H1 (cell line): ENCODE measurements at regions not wholly inside any gene's neighbourhood (a gene's known extent, or its start where the extent isn't known, plus 50 kb on each side); places are given as distances from the start of the nearest gene placed in this dataset.

Experiments used
- CTCF ChIA-PET: fragments of 300-600 bp; sonication (Branson Sonifier 250); formaldehyde crosslinking; loops from one replicate; lab custom pipeline; 2021; ENCODE audit not compliant: partially characterized antibody; lab: Charles Lee
- POLR2A ChIA-PET: fragments of 300-600 bp; sonication (Branson Sonifier 250); formaldehyde crosslinking; loops from one replicate; lab custom pipeline; 2021; ENCODE audit warnings: inconsistent platforms; ENCODE audit not compliant: partially characterized antibody; lab: Charles Lee
- DNase-seq, 2 experiments: peaks; one replicate each; pipeline versions ENCODE4 v3.0.0 to v3.0.0-alpha.2; 2010 to 2022; ENCODE audit warnings: low spot score in 2 of 2, low read depth in 1 of 2, mixed read lengths in 1 of 2
- FAIRE-seq: peaks from 2 replicates; lab custom pipeline; 2011; peaks lifted over from hg19 to GRCh38; lab: Jason Lieb, UNC
- H2AFZ ChIP-seq: 2 replicates; pipeline ENCODE4 v1.8.1; 2012; ENCODE audit warnings: low read length, inconsistent platforms
- H2AK5ac ChIP-seq: 2 replicates; pipeline ENCODE4 v1.6.1; 2013; ENCODE audit warnings: low read depth, low read length
- H2BK120ac ChIP-seq: replicated peaks from 2 replicates; pipeline ENCODE3; 2013; ENCODE audit warnings: low read depth, low read length, inconsistent platforms
- H2BK12ac ChIP-seq: 2 replicates; pipeline ENCODE4 v1.6.1; 2013; ENCODE audit warnings: low read depth, low read length
- H2BK15ac ChIP-seq: 2 replicates; pipeline ENCODE4 v1.6.1; 2013; ENCODE audit warnings: low read length
- H2BK20ac ChIP-seq: 2 replicates; pipeline ENCODE4 v1.6.1; 2013; ENCODE audit warnings: low read length
- H2BK5ac ChIP-seq: 2 replicates; pipeline ENCODE4 v1.6.1; 2013; ENCODE audit warnings: low read depth, low read length
- H3K14ac ChIP-seq: 2 replicates; pipeline ENCODE4 v1.6.1; 2013; ENCODE audit warnings: inconsistent platforms; ENCODE audit not compliant: insufficient read length
- H3K18ac ChIP-seq: 2 replicates; pipeline ENCODE4 v1.6.1; 2013; ENCODE audit warnings: low read length; ENCODE audit errors: extremely low read depth
- H3K23ac ChIP-seq: 2 replicates; pipeline ENCODE4 v1.6.1; 2013; ENCODE audit warnings: inconsistent platforms; ENCODE audit not compliant: insufficient read length
- H3K23me2 ChIP-seq: 2 replicates; pipeline ENCODE4 v1.6.1; 2013; ENCODE audit warnings: low read depth, low read length
- H3K27ac ChIP-seq: 2 replicates; pipeline ENCODE4 v1.6.1; 2011; ENCODE audit warnings: low read depth, low read length, inconsistent platforms
- H3K27me3 ChIP-seq, 4 experiments: replicated peaks in 1 of 4; 1 replicate in 1 of 4; 2 replicates in 3 of 4; pipeline versions ENCODE4 v1.6.1 to v1.8.1; 2011 to 2013; ENCODE audit warnings: low read length in 3 of 4, mild to moderate bottlenecking in 3 of 4, inconsistent platforms in 2 of 4, mixed read lengths in 2 of 4, moderate library complexity in 1 of 4; ENCODE audit not compliant: control insufficient read depth in 3 of 4, insufficient read depth in 3 of 4; ENCODE audit errors: extremely low read depth in 1 of 4
- H3K36me3 ChIP-seq, 4 experiments: 2 replicates each; pipeline versions ENCODE4 v1.6.1 to v1.8.1; 2011 to 2013; ENCODE audit warnings: mild to moderate bottlenecking in 4 of 4, low read length in 3 of 4, moderate library complexity in 2 of 4, control low read depth in 1 of 4, inconsistent platforms in 1 of 4; ENCODE audit not compliant: insufficient read depth in 4 of 4, control insufficient read depth in 2 of 4
- H3K4ac ChIP-seq: replicated peaks from 2 replicates; pipeline ENCODE3; 2013; ENCODE audit warnings: low read length, low read depth, mixed read lengths, inconsistent platforms; ENCODE audit not compliant: insufficient read length
- H3K4me1 ChIP-seq, 4 experiments: replicated peaks in 1 of 4; 1 replicate in 1 of 4; 2 replicates in 3 of 4; pipeline versions ENCODE4 v1.6.1 to v1.8.1; 2011 to 2013; ENCODE audit warnings: low read length in 3 of 4, inconsistent platforms in 2 of 4, mixed read lengths in 1 of 4; ENCODE audit not compliant: insufficient read depth in 4 of 4, control insufficient read depth in 3 of 4
- H3K4me2 ChIP-seq, 2 experiments: 2 replicates each; pipeline versions ENCODE4 v1.6.1 to v1.8.1; 2011 to 2013; ENCODE audit warnings: low read depth in 2 of 2, low read length in 2 of 2, control low read depth in 1 of 2, inconsistent platforms in 1 of 2, mild to moderate bottlenecking in 1 of 2; ENCODE audit not compliant: insufficient read depth in 1 of 2
- H3K4me3 ChIP-seq, 4 experiments: fragments of 200-600, 300-600 bp in 1 of 4; sonication (generic), shearing (Covaris generic), sonication (Bioruptor Twin) in 1 of 4; 2 replicates each; pipeline versions ENCODE4 v1.5.1 to v1.8.1; 2011 to 2016; ENCODE audit warnings: low read length in 4 of 4, low read depth in 3 of 4, control low read depth in 2 of 4, inconsistent platforms in 2 of 4, mild to moderate bottlenecking in 2 of 4, mixed read lengths in 1 of 4, moderate library complexity in 1 of 4; ENCODE audit not compliant: insufficient read depth in 2 of 4; ENCODE audit errors: extremely low read depth in 1 of 4
- H3K56ac ChIP-seq: replicated peaks from 2 replicates; pipeline ENCODE3; 2013; ENCODE audit warnings: low read depth, mild to moderate bottlenecking, mixed read lengths, low read length, inconsistent platforms; ENCODE audit not compliant: insufficient read length
- H3K79me1 ChIP-seq: 2 replicates; pipeline ENCODE4 v1.6.1; 2013; ENCODE audit warnings: low read depth, low read length, control low read depth
- H3K79me2 ChIP-seq, 2 experiments: 2 replicates each; pipeline versions ENCODE4 v1.6.1 to v1.8.1; 2012 to 2013; ENCODE audit warnings: low read length in 2 of 2, mild to moderate bottlenecking in 2 of 2, inconsistent platforms in 1 of 2; ENCODE audit not compliant: insufficient read depth in 2 of 2, control insufficient read depth in 1 of 2
- H3K9ac ChIP-seq, 4 experiments: replicated peaks in 1 of 4; 1 replicate in 1 of 4; 2 replicates in 3 of 4; pipeline versions ENCODE4 v1.6.1 to v1.8.1; 2011 to 2013; ENCODE audit warnings: low read depth in 3 of 4, low read length in 3 of 4, control low read depth in 2 of 4, mild to moderate bottlenecking in 2 of 4, moderate library complexity in 2 of 4, inconsistent platforms in 1 of 4; ENCODE audit errors: extremely low read depth in 1 of 4
- H3K9me3 ChIP-seq, 2 experiments: 2 replicates each; pipeline versions ENCODE4 v1.6.1 to v1.8.1; 2012 to 2013; ENCODE audit warnings: mild to moderate bottlenecking in 2 of 2, moderate library complexity in 2 of 2, control low read depth in 1 of 2, inconsistent platforms in 1 of 2, low read depth in 1 of 2, low read length in 1 of 2, mixed read lengths in 1 of 2; ENCODE audit not compliant: insufficient read depth in 2 of 2
- H4K20me1 ChIP-seq, 2 experiments: replicated peaks in 1 of 2; 2 replicates each; pipeline versions ENCODE3 to v1.8.1; 2011 to 2013; ENCODE audit warnings: inconsistent platforms in 2 of 2, low read length in 2 of 2, mild to moderate bottlenecking in 1 of 2; ENCODE audit not compliant: insufficient read depth in 2 of 2, control insufficient read depth in 1 of 2
- H4K5ac ChIP-seq: 2 replicates; pipeline ENCODE4 v1.6.1; 2013; ENCODE audit warnings: low read length, low read depth, mixed read lengths, inconsistent platforms; ENCODE audit not compliant: insufficient read length
- H4K8ac ChIP-seq: 2 replicates; pipeline ENCODE4 v1.8.0; 2013; ENCODE audit warnings: mild to moderate bottlenecking, moderate library complexity, low read length, inconsistent platforms; ENCODE audit not compliant: insufficient read depth; ENCODE audit errors: extremely low read depth
- H4K91ac ChIP-seq: replicated peaks from 2 replicates; pipeline ENCODE3; 2013; ENCODE audit warnings: low read length, mixed read lengths, inconsistent platforms; ENCODE audit not compliant: insufficient read length
- ASH2L ChIP-seq: fragments of 200-600, 300-600 bp; sonication (generic); IDR thresholded peaks from one replicate; pipeline ENCODE4 v1.7.1; 2017; ENCODE audit warnings: low read length
- CHD2 ChIP-seq: IDR thresholded peaks from 2 replicates; pipeline ENCODE4 v1.6.1; 2012; ENCODE audit warnings: low read length, improper control_type of control experiment
- CREB1 ChIP-seq: IDR thresholded peaks from 2 replicates; pipeline ENCODE4 v1.6.1; 2012; ENCODE audit warnings: inconsistent platforms
- CTBP2 ChIP-seq: IDR thresholded peaks from 2 replicates; pipeline ENCODE4 v1.7.0; 2011; ENCODE audit warnings: borderline replicate concordance, mild to moderate bottlenecking, moderate library complexity, mixed read lengths, low read length; ENCODE audit not compliant: insufficient read depth, insufficient read length
- EP300 ChIP-seq, 2 experiments: IDR thresholded peaks; 1 replicate in 1 of 2; 2 replicates in 1 of 2; pipeline ENCODE4 v1.6.1; 2011 to 2012; ENCODE audit warnings: low read depth in 2 of 2, low read length in 2 of 2, mild to moderate bottlenecking in 2 of 2, borderline replicate concordance in 1 of 2, inconsistent platforms in 1 of 2, moderate library complexity in 1 of 2
- GTF2F1 ChIP-seq: IDR thresholded peaks from 2 replicates; pipeline ENCODE4 v1.6.1; 2012; ENCODE audit warnings: low read depth, low read length, improper control_type of control experiment, borderline replicate concordance
- JUND ChIP-seq: IDR thresholded peaks from 2 replicates; pipeline ENCODE4 v1.6.1; 2011; ENCODE audit warnings: mild to moderate bottlenecking, improper control_type of control experiment, low read length
- NRF1 ChIP-seq: IDR thresholded peaks from 2 replicates; pipeline ENCODE4 v1.6.1; 2011; ENCODE audit warnings: mild to moderate bottlenecking, low read depth, low read length, improper control_type of control experiment
- POLR2AphosphoS5 ChIP-seq: IDR thresholded peaks from 2 replicates; pipeline ENCODE4 v1.6.1; 2011; ENCODE audit warnings: low read depth, low read length
- RAD21 ChIP-seq, 2 experiments: IDR thresholded peaks in 1 of 2; conservative IDR thresholded peaks in 1 of 2; 2 replicates each; pipeline ENCODE4 v1.6.1; 2011; ENCODE audit warnings: low read depth in 2 of 2, low read length in 2 of 2, improper control_type of control experiment in 1 of 2, inconsistent platforms in 1 of 2, mild to moderate bottlenecking in 1 of 2, moderate library complexity in 1 of 2
- SIN3A ChIP-seq, 2 experiments: IDR thresholded peaks in 1 of 2; conservative IDR thresholded peaks in 1 of 2; 2 replicates each; pipeline ENCODE4 v1.6.1; 2011 to 2012; ENCODE audit warnings: low read length in 2 of 2, improper control_type of control experiment in 1 of 2, low read depth in 1 of 2, mild to moderate bottlenecking in 1 of 2
- SRF ChIP-seq: IDR thresholded peaks from 2 replicates; pipeline ENCODE4 v1.6.1; 2011; ENCODE audit warnings: mild to moderate bottlenecking, low read depth, low read length, moderate library complexity
- TF ChIP-seq, protein P1 (sequence below): IDR thresholded peaks from 2 replicates; pipeline ENCODE4 v1.6.1; 2011; ENCODE audit warnings: low read depth, mild to moderate bottlenecking, low read length; ENCODE audit not compliant: insufficient read depth
- TF ChIP-seq, protein P2 (sequence below): IDR thresholded peaks from 2 replicates; pipeline ENCODE4 v1.6.1; 2012; ENCODE audit warnings: inconsistent platforms

DNA sequence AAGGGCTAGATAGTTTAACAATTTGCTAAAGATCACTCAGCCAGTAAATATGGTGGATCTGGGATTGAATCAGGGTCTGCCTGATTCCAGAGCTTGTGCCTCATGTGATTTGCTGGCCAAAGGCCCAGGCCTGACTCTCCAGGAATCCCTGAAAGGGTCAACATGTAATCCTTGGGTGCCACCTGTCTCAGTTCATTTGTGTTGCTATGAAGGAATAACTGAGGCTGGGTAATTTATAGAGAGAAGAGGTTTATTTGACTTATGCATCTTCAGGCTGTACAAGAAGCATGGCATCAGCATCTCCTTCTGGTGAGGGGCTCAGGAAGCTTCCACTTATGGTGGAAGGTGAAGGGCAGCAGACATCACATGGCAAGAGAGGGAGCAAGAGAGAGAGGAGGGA, 144.9 kb downstream of the FCRL5 start:
- Histone ChIP-seq H2BK12ac (no peak overlapping the region), H3K18ac (no peak overlapping the region)
- FAIRE-seq = no peak

More for the DNA sequence above, 144.9 kb downstream of the FCRL5 start:
- no peak overlapping the region for H2BK120ac ChIP-seq
- H3K4me3 ChIP-seq = no peak overlapping the region
- TF ChIP-seq, protein P1, sequence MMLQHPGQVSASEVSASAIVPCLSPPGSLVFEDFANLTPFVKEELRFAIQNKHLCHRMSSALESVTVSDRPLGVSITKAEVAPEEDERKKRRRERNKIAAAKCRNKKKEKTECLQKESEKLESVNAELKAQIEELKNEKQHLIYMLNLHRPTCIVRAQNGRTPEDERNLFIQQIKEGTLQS = no peak
- TF ChIP-seq, protein P2, sequence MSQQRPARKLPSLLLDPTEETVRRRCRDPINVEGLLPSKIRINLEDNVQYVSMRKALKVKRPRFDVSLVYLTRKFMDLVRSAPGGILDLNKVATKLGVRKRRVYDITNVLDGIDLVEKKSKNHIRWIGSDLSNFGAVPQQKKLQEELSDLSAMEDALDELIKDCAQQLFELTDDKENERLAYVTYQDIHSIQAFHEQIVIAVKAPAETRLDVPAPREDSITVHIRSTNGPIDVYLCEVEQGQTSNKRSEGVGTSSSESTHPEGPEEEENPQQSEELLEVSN = no peak
- TF ChIP-seq CREB1 (no peak), SRF (no peak), CHD2 (no peak), ASH2L (no peak), EP300 (IDR thresholded peaks at IDR 0.05; ENCODE audit: borderline replicate concordance in 1 of 2, low read depth in 2 of 2, low read length in 2 of 2) (no peak), SIN3A (conservative IDR thresholded peaks at IDR 0.05 in 1 of 2, IDR thresholded peaks at IDR 0.05 in 1 of 2; ENCODE audit: low read depth in 1 of 2, low read length in 2 of 2) (no peak), JUND (no peak), RAD21 (IDR thresholded peaks at IDR 0.05 in 1 of 2, conservative IDR thresholded peaks at IDR 0.05 in 1 of 2; ENCODE audit: low read depth in 2 of 2, low read length in 2 of 2) (no peak), POLR2AphosphoS5 (no peak), CTBP2 (no peak), NRF1 (no peak), GTF2F1 (no peak)
- no peak overlapping the region for H4K91ac ChIP-seq
- CTCF ChIA-PET = no interaction called here
- H3K79me1 ChIP-seq = no peaks in the 10 kb centered on the region
- H4K5ac ChIP-seq = no peak overlapping the region
- no peaks in the 10 kb centered on the region for H3K9me3 ChIP-seq
- no peak overlapping the region for H3K9ac ChIP-seq
- no peak for DNase-seq
- no peak overlapping the region for H2BK15ac ChIP-seq
- POLR2A ChIA-PET = no interaction called here
- H2AFZ ChIP-seq = no peak overlapping the region
- no peaks in the 10 kb centered on the region for H4K20me1 ChIP-seq
- H2AK5ac ChIP-seq = no peak overlapping the region
- peaks cover 0 to 6% (median 3%) of the 10 kb centered on the region in 4 experiments; a peak in 4 of 7 replicates for H3K4me1 ChIP-seq
- H2BK20ac ChIP-seq = no peak overlapping the region
- no peaks in the 10 kb centered on the region; a peak in 1 of 7 replicates for H3K27me3 ChIP-seq
- H3K79me2 ChIP-seq = no peaks in the 10 kb centered on the region
- H3K4ac ChIP-seq = no peak overlapping the region
- H3K14ac ChIP-seq = no peak overlapping the region
- H3K23ac ChIP-seq = no peak overlapping the region
- no peak overlapping the region for H3K4me2 ChIP-seq
- no peaks in the 10 kb centered on the region for H3K36me3 ChIP-seq
- H3K27ac ChIP-seq = no peak overlapping the region
- no peaks in the 10 kb centered on the region; the same call in 1 of the 2 replicates for H3K23me2 ChIP-seq
- no peak overlapping the region for H3K56ac ChIP-seq
- H2BK5ac ChIP-seq = no peak overlapping the region
- no peak overlapping the region for H4K8ac ChIP-seq
